ENCODE measurements at regions not wholly inside any gene's neighbourhood (a gene's known extent, or its start where the extent isn't known, plus 50 kb on each side); places are given as distances from the start of the nearest gene placed in this dataset.

DNA sequence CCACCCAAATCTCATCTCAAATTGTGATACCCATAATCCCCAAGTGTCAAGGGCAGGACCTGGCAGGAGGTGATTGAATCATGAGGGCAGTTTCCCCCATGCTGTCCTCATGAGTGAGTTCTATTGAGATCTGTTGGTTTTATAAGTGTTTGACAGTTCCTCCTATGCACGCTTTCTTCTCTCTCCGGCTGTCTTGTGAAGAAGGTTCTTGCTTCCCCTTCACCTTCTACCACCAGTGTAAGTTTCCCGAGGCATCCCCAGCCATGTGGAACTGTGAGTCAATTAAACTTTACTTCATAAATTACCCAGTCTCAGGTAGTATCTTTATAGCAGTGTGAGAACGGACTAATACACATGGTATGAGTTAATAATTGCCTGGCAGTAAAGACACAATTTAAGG is 581.7 kb upstream of the AMOT start:
- no peak for ATAC-seq
- Histone ChIP-seq H3K4me2 (ENCODE audit: insufficient read depth, low read length) (no peak overlapping the region), H3K9me1 (ENCODE audit: control insufficient read depth, insufficient read depth, low read length) (no peaks in the 10 kb centered on the region), H3K4me1 (replicated peaks in 1 of 2; ENCODE audit: control insufficient read depth in 2 of 2, insufficient read depth in 2 of 2, low read length in 2 of 2) (no peaks in the 10 kb centered on the region), H3K27ac (ENCODE audit: extremely low read depth, low read depth, low read length) (no peak overlapping the region), H3K4me3 (no peak overlapping the region), H3K27me3 (ENCODE audit: control insufficient read depth in 2 of 2, insufficient read depth in 2 of 2, low read length in 2 of 2) (no peaks in the 10 kb centered on the region), H4K20me1 (replicated peaks; ENCODE audit: control insufficient read depth, insufficient read depth, low read length) (no peaks in the 10 kb centered on the region), H3K79me2 (ENCODE audit: control insufficient read depth, insufficient read depth, low read length) (no peaks in the 10 kb centered on the region), H3K36me3 (ENCODE audit: control insufficient read depth, insufficient read depth, low read length) (no peaks in the 10 kb centered on the region), H3K9ac (ENCODE audit: insufficient read depth in 1 of 2, low read depth in 2 of 2, low read length in 2 of 2) (no peak overlapping the region), H3K9me3 (replicated peaks; ENCODE audit: control insufficient read depth, insufficient read depth, low read depth, low read length) (no peaks in the 10 kb centered on the region), H2AFZ (ENCODE audit: low read depth, low read length) (no peak overlapping the region)
- in situ Hi-C loops (cut with MboI) (no loop called here), intact Hi-C loops (cut with micrococcal nuclease) (no loop called here)
- no peak for DNase-seq (ENCODE audit: extremely low read depth in 1 of 4, low spot score in 3 of 4)
- 0% methylated on average over 4 of the region's 4 CpGs for WGBS (ENCODE audit: insufficient coverage, low coverage, missing lambda C conversion rate)
- POLR2A ChIA-PET: no interaction called here
- TF ChIP-seq ZNF695 (CRISPR knock-in tag; IDR thresholded peaks at IDR 0.05): no peak
- no peak for TF ChIP-seq SRSF9 (IDR thresholded peaks at IDR 0.05; ENCODE audit: borderline replicate concordance, low read depth, low read length)
- no peak for TF ChIP-seq MEF2A (IDR thresholded peaks at IDR 0.05; ENCODE audit: control insufficient read depth, low read depth, low read length)
- no peak for TF ChIP-seq CBFA2T3 (IDR thresholded peaks at IDR 0.05)
- CTCF ChIA-PET (ENCODE audit: low intra/inter-chr PET ratio): no interaction called here
- FAIRE-seq: no peak
- no TSS peak for BruUV-seq (replicated peaks)

DNA sequence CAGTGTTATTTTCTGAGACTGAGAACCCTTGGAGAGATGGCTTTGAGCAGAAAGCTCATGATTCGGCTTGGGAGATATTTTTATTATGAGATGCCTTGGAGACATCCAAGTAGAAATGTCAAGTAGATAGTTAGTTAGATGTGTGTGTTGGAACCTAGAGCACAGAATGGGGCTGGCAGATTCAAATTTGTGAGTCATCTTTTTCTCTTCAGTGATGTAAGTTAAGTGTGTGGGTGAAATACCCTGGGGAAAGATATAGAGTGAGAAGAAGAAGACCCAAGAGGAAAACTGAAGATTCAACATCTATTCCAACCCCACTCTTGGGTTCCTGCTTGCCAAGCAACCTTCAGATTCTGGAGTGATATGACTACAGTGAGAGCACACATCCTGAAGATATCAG is 580.8 kb upstream of the AMOT start:
- 8% methylated on average over 1 of the region's 1 CpG for WGBS (ENCODE audit: insufficient coverage, low coverage, missing lambda C conversion rate)
- no TSS peak for BruUV-seq (replicated peaks)
- Histone ChIP-seq H3K4me2 (ENCODE audit: insufficient read depth, low read length) (no peak overlapping the region), H3K36me3 (ENCODE audit: control insufficient read depth, insufficient read depth, low read length) (no peaks in the 10 kb centered on the region), H4K20me1 (replicated peaks; ENCODE audit: control insufficient read depth, insufficient read depth, low read length) (no peaks in the 10 kb centered on the region), H3K4me1 (replicated peaks in 1 of 2; ENCODE audit: control insufficient read depth in 2 of 2, insufficient read depth in 2 of 2, low read length in 2 of 2) (no peaks in the 10 kb centered on the region), H3K4me3 (no peak overlapping the region), H3K79me2 (ENCODE audit: control insufficient read depth, insufficient read depth, low read length) (no peaks in the 10 kb centered on the region), H3K9me3 (replicated peaks; ENCODE audit: control insufficient read depth, insufficient read depth, low read depth, low read length) (no peaks in the 10 kb centered on the region), H3K9ac (ENCODE audit: insufficient read depth in 1 of 2, low read depth in 2 of 2, low read length in 2 of 2) (no peak overlapping the region), H2AFZ (ENCODE audit: low read depth, low read length) (no peak overlapping the region), H3K9me1 (ENCODE audit: control insufficient read depth, insufficient read depth, low read length) (no peaks in the 10 kb centered on the region), H3K27me3 (ENCODE audit: control insufficient read depth in 2 of 2, insufficient read depth in 2 of 2, low read length in 2 of 2) (no peaks in the 10 kb centered on the region), H3K27ac (ENCODE audit: extremely low read depth, low read depth, low read length) (no peak overlapping the region)
- no peak for TF ChIP-seq ZNF696 (CRISPR knock-in tag; conservative IDR thresholded peaks at IDR 0.05)
- TF ChIP-seq SRF (CRISPR knock-in tag; IDR thresholded peaks at IDR 0.05): no peak
- no peak for TF ChIP-seq ZNF77 (CRISPR knock-in tag; IDR thresholded peaks at IDR 0.05)
- no peak for TF ChIP-seq STAT5B (CRISPR knock-in tag; IDR thresholded peaks at IDR 0.05)
- TF ChIP-seq POLR2AphosphoS5 (IDR thresholded peaks at IDR 0.05; ENCODE audit: control insufficient read depth, insufficient read depth, low read depth, low read length): no peak
- TF ChIP-seq CBX5 (IDR thresholded peaks at IDR 0.05; ENCODE audit: borderline replicate concordance, low read depth): no peak
- no peak for TF ChIP-seq RBM25 (IDR thresholded peaks at IDR 0.05; ENCODE audit: low read depth, low read length, severe bottlenecking)
- TF ChIP-seq ESRRB (CRISPR knock-in tag; IDR thresholded peaks at IDR 0.05; ENCODE audit: borderline replicate concordance): no peak
- TF ChIP-seq NR2F6 (CRISPR knock-in tag; IDR thresholded peaks at IDR 0.05): no peak
- TF ChIP-seq, protein P1, sequence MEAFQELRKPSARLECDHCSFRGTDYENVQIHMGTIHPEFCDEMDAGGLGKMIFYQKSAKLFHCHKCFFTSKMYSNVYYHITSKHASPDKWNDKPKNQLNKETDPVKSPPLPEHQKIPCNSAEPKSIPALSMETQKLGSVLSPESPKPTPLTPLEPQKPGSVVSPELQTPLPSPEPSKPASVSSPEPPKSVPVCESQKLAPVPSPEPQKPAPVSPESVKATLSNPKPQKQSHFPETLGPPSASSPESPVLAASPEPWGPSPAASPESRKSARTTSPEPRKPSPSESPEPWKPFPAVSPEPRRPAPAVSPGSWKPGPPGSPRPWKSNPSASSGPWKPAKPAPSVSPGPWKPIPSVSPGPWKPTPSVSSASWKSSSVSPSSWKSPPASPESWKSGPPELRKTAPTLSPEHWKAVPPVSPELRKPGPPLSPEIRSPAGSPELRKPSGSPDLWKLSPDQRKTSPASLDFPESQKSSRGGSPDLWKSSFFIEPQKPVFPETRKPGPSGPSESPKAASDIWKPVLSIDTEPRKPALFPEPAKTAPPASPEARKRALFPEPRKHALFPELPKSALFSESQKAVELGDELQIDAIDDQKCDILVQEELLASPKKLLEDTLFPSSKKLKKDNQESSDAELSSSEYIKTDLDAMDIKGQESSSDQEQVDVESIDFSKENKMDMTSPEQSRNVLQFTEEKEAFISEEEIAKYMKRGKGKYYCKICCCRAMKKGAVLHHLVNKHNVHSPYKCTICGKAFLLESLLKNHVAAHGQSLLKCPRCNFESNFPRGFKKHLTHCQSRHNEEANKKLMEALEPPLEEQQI (IDR thresholded peaks at IDR 0.05): no peak
- intact Hi-C loops (cut with micrococcal nuclease): no loop called here
- no peak for FAIRE-seq
- in situ Hi-C loops (cut with MboI): no loop called here
- ChIA-PET POLR2A (no interaction called here), CTCF (ENCODE audit: low intra/inter-chr PET ratio) (no interaction called here)
- DNase-seq (ENCODE audit: extremely low read depth in 1 of 4, low spot score in 3 of 4): no peak
- no peak for ATAC-seq

Measured in K562 (cell line).